HFF-Myc (cell line): ENCODE measurements at regions not wholly inside any gene's neighbourhood (a gene's known extent, or its start where the extent isn't known, plus 50 kb on each side); places are given as distances from the start of the nearest gene placed in this dataset.

Source experiments
- DNase-seq: peaks from one replicate; pipeline ENCODE4 v3.0.0-alpha.2; 2011; ENCODE audit warnings: low read depth; ENCODE audit errors: extremely low read depth
- H3K4me3 ChIP-seq: replicated peaks from 2 replicates; pipeline ENCODE4 v1.5.1; 2011; ENCODE audit warnings: low read depth, mild to moderate bottlenecking, control low read depth, low read length
- CTCF ChIP-seq: IDR thresholded peaks from 2 replicates; pipeline ENCODE4 v1.5.1; 2012; ENCODE audit warnings: mild to moderate bottlenecking, low read depth, low read length, control low read depth; ENCODE audit errors: missing control alignments

GRCh38 chr13:64928696-64929499, 2301.2 kb downstream of the PCDH9 start:
- no peak overlapping the region for H3K4me3 ChIP-seq
- TF ChIP-seq CTCF: no peak
- peak; percentile 19 for DNase-seq

GRCh38 chr13:64925727-64926126, 2304.4 kb downstream of the PCDH9 start:
- DNase-seq: no peak
- no peak for TF ChIP-seq CTCF
- no peak overlapping the region for H3K4me3 ChIP-seq

GRCh38 chr13:64925284-64925683, 2304.9 kb downstream of the PCDH9 start:
- TF ChIP-seq CTCF: no peak
- no peak for DNase-seq
- no peak overlapping the region for H3K4me3 ChIP-seq

- TF ChIP-seq CTCF: no peak
- H3K4me3 ChIP-seq: no peak overlapping the region
- no peak for DNase-seq
Measured at GRCh38 chr13:64924401-64924800, 2305.7 kb downstream of the PCDH9 start.

GRCh38 chr13:64917566-64917965, 2312.6 kb downstream of the PCDH9 start:
- TF ChIP-seq CTCF: no peak
- no peak overlapping the region for H3K4me3 ChIP-seq

GRCh38 chr13:64912141-64912540, 2318.0 kb downstream of the PCDH9 start:
- peak; percentile 14 for DNase-seq
- TF ChIP-seq CTCF: no peak
- H3K4me3 ChIP-seq: no peak overlapping the region

More at GRCh38 chr13:64917566-64917965, 2312.6 kb downstream of the PCDH9 start:
- DNase-seq: no peak
